Activated CD8-positive, alpha-beta T cell treated with anti-CD3 and anti-CD28 coated beads for 36 hours (primary cell): ENCODE measurements at regions not wholly inside any gene's neighbourhood (a gene's known extent, or its start where the extent isn't known, plus 50 kb on each side); places are given as distances from the start of the nearest gene placed in this dataset.

Experiments used
- ATAC-seq: fragments of 200-7000 bp; cut with Tn5 transposase; one replicate; pipeline ENCODE4 v1.10.0; 2021; ENCODE audit warnings: mild to moderate bottlenecking, moderate library complexity
- CTCF ChIA-PET: fragments of 350-600 bp; sonication (Branson Sonifier 250); formaldehyde crosslinking; loops from one replicate; lab custom pipeline; 2021; ENCODE audit warnings: antibody characterized with exemption; lab: Charles Lee
- POLR2A ChIA-PET: fragments of 350-600 bp; sonication (Branson Sonifier 250); formaldehyde crosslinking; loops from one replicate; lab custom pipeline; 2021; ENCODE audit warnings: antibody characterized with exemption; lab: Charles Lee
- DNase-seq: peaks from one replicate; pipeline ENCODE4 v3.0.0-alpha.2; 2020
- H3K27ac Mint-ChIP-seq: one replicate; pipeline ENCODE4 v1.8.0; 2021; ENCODE audit warnings: mild to moderate bottlenecking, mixed read lengths
- H3K27me3 Mint-ChIP-seq: one replicate; pipeline ENCODE4 v1.8.0; 2021; ENCODE audit warnings: mixed read lengths
- H3K36me3 Mint-ChIP-seq: one replicate; pipeline ENCODE4 v1.8.0; 2021; ENCODE audit warnings: low read depth, mixed read lengths
- H3K4me1 Mint-ChIP-seq: one replicate; pipeline ENCODE4 v1.8.0; 2021; ENCODE audit warnings: low read depth, mixed read lengths
- H3K4me3 Mint-ChIP-seq: one replicate; pipeline ENCODE4 v1.8.0; 2021; ENCODE audit warnings: mild to moderate bottlenecking, moderate library complexity, mixed read lengths
- H3K9me3 Mint-ChIP-seq: one replicate; pipeline ENCODE4 v1.8.0; 2021; ENCODE audit warnings: mixed read lengths
- intact Hi-C: fragments of 100-400 bp; cut with micrococcal nuclease; formaldehyde crosslinking; loops from one replicate; pipeline ENCODE4 v1.10.0; 2022
- TF ChIP-seq, protein P1 (sequence below): fragments of 200-600 bp; IDR thresholded peaks from one replicate; pipeline ENCODE4 v1.8.0; 2022; ENCODE audit warnings: antibody characterized with exemption, mild to moderate bottlenecking

DNA sequence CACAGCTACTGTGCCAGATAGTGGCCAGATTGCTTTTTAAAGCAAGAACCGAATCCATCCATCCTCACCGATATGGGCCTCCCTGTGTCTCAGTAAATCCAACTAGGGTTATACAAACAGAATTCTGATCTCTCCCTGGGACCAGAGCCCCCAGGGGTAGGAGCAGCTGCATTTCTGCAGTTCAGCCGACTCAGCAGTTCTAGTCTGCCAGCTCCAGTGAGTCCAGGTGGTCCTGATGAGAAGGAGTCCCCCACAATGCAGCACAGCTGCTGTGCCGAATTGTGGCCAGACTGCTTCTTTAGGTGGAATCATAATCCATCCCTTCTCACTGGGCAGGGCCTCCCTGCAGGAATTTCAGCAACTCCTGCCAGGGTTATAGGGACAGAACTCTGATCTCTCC is 532.9 kb downstream of the ACTRT1 start:
- H3K4me1 Mint-ChIP-seq = no peaks in the 10 kb centered on the region
- H3K36me3 Mint-ChIP-seq = no peaks in the 10 kb centered on the region
- TF ChIP-seq, protein P1, sequence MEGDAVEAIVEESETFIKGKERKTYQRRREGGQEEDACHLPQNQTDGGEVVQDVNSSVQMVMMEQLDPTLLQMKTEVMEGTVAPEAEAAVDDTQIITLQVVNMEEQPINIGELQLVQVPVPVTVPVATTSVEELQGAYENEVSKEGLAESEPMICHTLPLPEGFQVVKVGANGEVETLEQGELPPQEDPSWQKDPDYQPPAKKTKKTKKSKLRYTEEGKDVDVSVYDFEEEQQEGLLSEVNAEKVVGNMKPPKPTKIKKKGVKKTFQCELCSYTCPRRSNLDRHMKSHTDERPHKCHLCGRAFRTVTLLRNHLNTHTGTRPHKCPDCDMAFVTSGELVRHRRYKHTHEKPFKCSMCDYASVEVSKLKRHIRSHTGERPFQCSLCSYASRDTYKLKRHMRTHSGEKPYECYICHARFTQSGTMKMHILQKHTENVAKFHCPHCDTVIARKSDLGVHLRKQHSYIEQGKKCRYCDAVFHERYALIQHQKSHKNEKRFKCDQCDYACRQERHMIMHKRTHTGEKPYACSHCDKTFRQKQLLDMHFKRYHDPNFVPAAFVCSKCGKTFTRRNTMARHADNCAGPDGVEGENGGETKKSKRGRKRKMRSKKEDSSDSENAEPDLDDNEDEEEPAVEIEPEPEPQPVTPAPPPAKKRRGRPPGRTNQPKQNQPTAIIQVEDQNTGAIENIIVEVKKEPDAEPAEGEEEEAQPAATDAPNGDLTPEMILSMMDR = no peak
- H3K27me3 Mint-ChIP-seq = no peaks in the 10 kb centered on the region
- ChIA-PET POLR2A (no interaction called here), CTCF (no interaction called here)
- H3K4me3 Mint-ChIP-seq = no peak overlapping the region
- no peak overlapping the region for H3K27ac Mint-ChIP-seq
- intact Hi-C loops = no loop called here
- no peak for ATAC-seq
- peaks cover 6% of the 10 kb centered on the region for H3K9me3 Mint-ChIP-seq
- no peak for DNase-seq

DNA sequence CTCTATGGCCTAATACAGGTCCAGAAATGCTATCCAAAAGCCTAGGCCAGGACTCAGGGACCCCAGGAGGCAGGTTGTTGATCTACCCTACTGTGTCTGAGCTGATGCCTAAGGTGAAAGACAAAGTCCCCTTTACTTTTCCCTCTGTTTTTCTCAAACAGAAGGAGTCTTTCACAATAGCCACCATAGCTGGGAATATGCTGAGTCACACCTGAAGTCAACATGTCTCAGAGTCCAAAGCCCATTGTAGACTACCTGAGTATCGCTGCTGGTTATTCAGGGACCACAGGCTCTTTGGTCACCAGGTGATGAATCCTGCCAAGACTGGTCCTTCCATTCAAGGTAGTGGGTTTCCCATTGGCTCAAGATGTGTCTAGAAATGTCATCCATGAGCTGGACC is 562.2 kb downstream of the ACTRT1 start:
- H3K4me3 Mint-ChIP-seq = no peak overlapping the region
- ChIA-PET CTCF (no interaction called here), POLR2A (no interaction called here)
- no peaks in the 10 kb centered on the region for H3K4me1 Mint-ChIP-seq
- DNase-seq = no peak
- TF ChIP-seq, protein P1 = no peak
- intact Hi-C loops = no loop called here
- no peaks in the 10 kb centered on the region for H3K36me3 Mint-ChIP-seq
- no peak for ATAC-seq
- peaks cover 5% of the 10 kb centered on the region for H3K9me3 Mint-ChIP-seq
- H3K27me3 Mint-ChIP-seq = no peaks in the 10 kb centered on the region
- no peak overlapping the region for H3K27ac Mint-ChIP-seq

DNA sequence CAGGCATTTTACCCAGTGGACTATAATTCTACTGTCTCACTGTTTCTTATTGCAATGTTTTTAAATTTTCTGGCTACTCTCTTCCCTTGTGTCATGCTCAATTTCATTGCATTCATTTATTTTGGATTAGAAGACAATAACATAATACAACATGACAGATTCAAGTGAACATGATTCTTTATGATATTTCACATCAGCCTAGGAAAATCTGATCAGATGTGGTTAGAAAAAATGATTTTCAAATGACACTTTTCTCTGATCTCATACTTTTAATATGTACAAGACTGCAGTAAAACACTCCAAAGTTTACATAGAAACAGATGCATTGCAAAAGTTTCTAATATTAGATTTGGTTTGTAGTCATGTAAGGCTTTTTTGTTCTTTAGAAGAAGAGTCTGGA is 586.0 kb downstream of the ACTRT1 start:
- Mint-ChIP-seq H3K4me3 (no peak overlapping the region), H3K27ac (no peak overlapping the region), H3K9me3 (no peaks in the 10 kb centered on the region), H3K36me3 (no peaks in the 10 kb centered on the region), H3K27me3 (no peaks in the 10 kb centered on the region), H3K4me1 (no peaks in the 10 kb centered on the region)
- ATAC-seq (no peak), DNase-seq (no peak)
- intact Hi-C loops = no loop called here
- POLR2A ChIA-PET = no interaction called here
- CTCF ChIA-PET = no interaction called here
- TF ChIP-seq, protein P1 = no peak

DNA sequence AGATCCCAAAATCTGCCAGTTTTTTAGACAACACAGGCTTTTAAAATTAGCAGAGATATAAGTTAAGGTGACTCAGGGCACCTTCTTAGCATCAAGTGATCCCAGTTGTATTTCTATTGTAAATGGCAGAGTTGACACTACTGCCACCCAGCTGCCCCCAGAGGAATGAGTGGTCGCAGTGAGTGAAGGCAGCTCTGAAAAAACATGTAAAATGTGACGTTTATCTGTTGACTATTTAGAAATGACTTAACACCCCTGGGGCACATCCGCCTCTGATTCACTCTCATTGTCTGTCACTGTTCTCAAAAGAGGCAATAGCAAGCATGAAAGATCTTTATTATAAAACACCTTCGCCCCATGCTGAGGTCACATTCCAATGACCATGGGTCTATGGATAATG is 592.4 kb downstream of the ACTRT1 start:
- Mint-ChIP-seq H3K27ac (no peak overlapping the region), H3K4me3 (no peak overlapping the region), H3K36me3 (no peaks in the 10 kb centered on the region), H3K4me1 (no peaks in the 10 kb centered on the region), H3K9me3 (no peaks in the 10 kb centered on the region), H3K27me3 (no peaks in the 10 kb centered on the region)
- TF ChIP-seq, protein P1 = no peak
- ChIA-PET POLR2A (no interaction called here), CTCF (no interaction called here)
- ATAC-seq (no peak), DNase-seq (no peak)
- intact Hi-C loops = no loop called here

DNA sequence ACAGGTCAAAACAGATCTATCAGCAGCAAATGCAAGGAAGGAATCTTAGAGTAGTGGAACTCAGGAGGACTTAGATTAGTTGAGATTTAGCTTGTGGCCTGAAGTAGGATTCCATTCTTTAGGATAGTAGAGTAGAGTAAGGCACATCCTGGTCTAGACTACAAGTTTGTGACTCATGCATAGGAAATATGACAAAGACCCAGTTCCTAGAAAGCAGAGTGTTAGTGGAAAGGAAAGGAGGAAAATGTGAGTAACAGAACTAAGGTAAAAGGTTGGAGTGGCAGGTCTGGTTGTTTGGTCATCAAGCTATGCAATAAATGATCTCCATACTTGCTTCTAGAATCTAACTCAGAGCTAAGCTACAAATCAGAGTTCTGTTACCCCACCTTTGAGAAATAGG is 595.0 kb downstream of the ACTRT1 start:
- Mint-ChIP-seq H3K4me3 (no peak overlapping the region), H3K9me3 (no peaks in the 10 kb centered on the region), H3K27ac (no peak overlapping the region), H3K27me3 (no peaks in the 10 kb centered on the region), H3K4me1 (no peaks in the 10 kb centered on the region), H3K36me3 (no peaks in the 10 kb centered on the region)
- ChIA-PET POLR2A (no interaction called here), CTCF (no interaction called here)
- DNase-seq (no peak), ATAC-seq (no peak)
- TF ChIP-seq, protein P1 = no peak
- intact Hi-C loops = no loop called here
